Liver (tissue), 3 donors: ENCODE measurements at regions not wholly inside any gene's neighbourhood (a gene's known extent, or its start where the extent isn't known, plus 50 kb on each side); places are given as distances from the start of the nearest gene placed in this dataset.

Experiments used
- HNF4G ChIP-seq: IDR thresholded peaks from 2 replicates; pipeline ENCODE4 v1.6.1; 2016; ENCODE audit warnings: antibody characterized with exemption
- RAD21 ChIP-seq, 2 donors: IDR thresholded peaks; 2 replicates each; pipeline ENCODE4 v1.6.1; 2016; ENCODE audit warnings: antibody characterized with exemption in 2 of 2, mild to moderate bottlenecking in 2 of 2
- RXRA ChIP-seq, 2 donors: IDR thresholded peaks; 2 replicates each; pipeline ENCODE4 v1.6.1; 2017 to 2018; ENCODE audit warnings: antibody characterized with exemption in 2 of 2, mild to moderate bottlenecking in 1 of 2
- TAF1 ChIP-seq: conservative IDR thresholded peaks from 2 replicates; pipeline ENCODE4 v1.6.1; 2016; ENCODE audit warnings: antibody characterized with exemption, mild to moderate bottlenecking
- YY1 ChIP-seq: IDR thresholded peaks from 2 replicates; pipeline ENCODE4 v1.6.1; 2016; ENCODE audit warnings: antibody characterized with exemption, mild to moderate bottlenecking
- TF ChIP-seq, protein P1 (sequence below): fragments of 150-350 bp; IDR thresholded peaks from 2 replicates; pipeline ENCODE4 v1.5.1; 2017; ENCODE audit warnings: improper control_type of control experiment, low read depth, low read length; ENCODE audit not compliant: missing input control
- TF ChIP-seq, protein P2 (sequence below): IDR thresholded peaks from 2 replicates; pipeline ENCODE4 v1.6.1; 2016; ENCODE audit warnings: antibody characterized with exemption
- TF ChIP-seq, protein P3 (sequence below): IDR thresholded peaks from 2 replicates; pipeline ENCODE4 v1.6.1; 2016; ENCODE audit warnings: antibody characterized with exemption
- donor health status: healthy.
- donor health status: healthy.

DNA sequence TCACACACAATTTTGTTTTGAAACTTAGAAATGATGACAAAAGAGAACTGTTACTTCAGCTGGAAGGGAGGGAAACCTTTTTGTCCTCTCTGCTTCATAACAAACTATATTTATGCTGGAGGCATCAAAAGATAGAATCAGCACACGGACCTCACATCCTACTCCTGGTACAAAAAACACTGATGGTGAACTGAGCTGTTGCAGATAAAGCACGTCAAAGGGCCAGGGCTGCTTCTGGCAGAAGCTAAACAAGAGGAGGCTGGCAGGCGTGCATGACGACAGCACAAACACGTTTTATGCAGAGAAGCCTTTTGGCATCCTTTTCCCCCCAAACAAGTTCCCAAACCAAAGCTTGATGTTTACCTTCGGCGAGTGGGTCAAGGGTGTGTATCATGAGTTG is 169.6 kb downstream of the SLC24A2 start:
- TF ChIP-seq, protein P1, sequence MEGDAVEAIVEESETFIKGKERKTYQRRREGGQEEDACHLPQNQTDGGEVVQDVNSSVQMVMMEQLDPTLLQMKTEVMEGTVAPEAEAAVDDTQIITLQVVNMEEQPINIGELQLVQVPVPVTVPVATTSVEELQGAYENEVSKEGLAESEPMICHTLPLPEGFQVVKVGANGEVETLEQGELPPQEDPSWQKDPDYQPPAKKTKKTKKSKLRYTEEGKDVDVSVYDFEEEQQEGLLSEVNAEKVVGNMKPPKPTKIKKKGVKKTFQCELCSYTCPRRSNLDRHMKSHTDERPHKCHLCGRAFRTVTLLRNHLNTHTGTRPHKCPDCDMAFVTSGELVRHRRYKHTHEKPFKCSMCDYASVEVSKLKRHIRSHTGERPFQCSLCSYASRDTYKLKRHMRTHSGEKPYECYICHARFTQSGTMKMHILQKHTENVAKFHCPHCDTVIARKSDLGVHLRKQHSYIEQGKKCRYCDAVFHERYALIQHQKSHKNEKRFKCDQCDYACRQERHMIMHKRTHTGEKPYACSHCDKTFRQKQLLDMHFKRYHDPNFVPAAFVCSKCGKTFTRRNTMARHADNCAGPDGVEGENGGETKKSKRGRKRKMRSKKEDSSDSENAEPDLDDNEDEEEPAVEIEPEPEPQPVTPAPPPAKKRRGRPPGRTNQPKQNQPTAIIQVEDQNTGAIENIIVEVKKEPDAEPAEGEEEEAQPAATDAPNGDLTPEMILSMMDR = no peak
- TF ChIP-seq, protein P2, sequence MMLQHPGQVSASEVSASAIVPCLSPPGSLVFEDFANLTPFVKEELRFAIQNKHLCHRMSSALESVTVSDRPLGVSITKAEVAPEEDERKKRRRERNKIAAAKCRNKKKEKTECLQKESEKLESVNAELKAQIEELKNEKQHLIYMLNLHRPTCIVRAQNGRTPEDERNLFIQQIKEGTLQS = no peak
- TF ChIP-seq RAD21 (IDR thresholded peaks at IDR 0.05) (no peak), RXRA (IDR thresholded peaks at IDR 0.05) (no peak), TAF1 (no peak), HNF4G (no peak), YY1 (no peak)
- TF ChIP-seq, protein P3, sequence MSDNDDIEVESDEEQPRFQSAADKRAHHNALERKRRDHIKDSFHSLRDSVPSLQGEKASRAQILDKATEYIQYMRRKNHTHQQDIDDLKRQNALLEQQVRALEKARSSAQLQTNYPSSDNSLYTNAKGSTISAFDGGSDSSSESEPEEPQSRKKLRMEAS = no peak
